GM21515 (cell line): ENCODE measurements at regions not wholly inside any gene's neighbourhood (a gene's known extent, or its start where the extent isn't known, plus 50 kb on each side); places are given as distances from the start of the nearest gene placed in this dataset.
A peak's percentile ranks its signal among the peaks of the same experiment; 100 is the strongest.
"Not testable (repeated sequence)": the region's sequence is repeated elsewhere in the genome, so short reads cannot be mapped to it uniquely, and the experiment has no call there.

Source experiments
- ATAC-seq: cut with Tn5 transposase; IDR thresholded peaks from one replicate; pipeline ENCODE4 v1.9.1; 2021; ENCODE audit not compliant: unreplicated experiment

GRCh38 chr20:5696011-5696559 is 54.1 kb upstream of the SHLD1 start:
- ATAC-seq, result no peak

GRCh38 chr20:5691918-5692618 is 58.1 kb upstream of the SHLD1 start:
- ATAC-seq, result peak; percentile 99

GRCh38 chr20:5689463-5689862 is 60.7 kb upstream of the SHLD1 start:
- ATAC-seq, result no peak

GRCh38 chr20:5688431-5688972 is 61.7 kb upstream of the SHLD1 start:
- no peak for ATAC-seq

- ATAC-seq, result no peak
Observed at GRCh38 chr20:5687884-5688283, 62.3 kb upstream of the SHLD1 start.

GRCh38 chr20:5686384-5687105 is 63.7 kb upstream of the SHLD1 start:
- ATAC-seq, result no peak

GRCh38 chr20:5682556-5682955 is 67.6 kb upstream of the SHLD1 start:
- ATAC-seq, result not testable (repeated sequence)

GRCh38 chr20:5680192-5680591 is 69.4 kb upstream of the GPCPD1 start:
- no peak for ATAC-seq

- ATAC-seq, result no peak
Observed at GRCh38 chr20:5678777-5679176, 68.0 kb upstream of the GPCPD1 start.

GRCh38 chr20:5677944-5678343 is 67.1 kb upstream of the GPCPD1 start:
- not testable (repeated sequence) for ATAC-seq

GRCh38 chr20:5677389-5677788 is 66.6 kb upstream of the GPCPD1 start:
- no peak for ATAC-seq

- no peak for ATAC-seq
Observed at GRCh38 chr20:5675103-5676091, 64.6 kb upstream of the GPCPD1 start.

- ATAC-seq, result peak; percentile 87
Observed at GRCh38 chr20:5674176-5674660, 63.4 kb upstream of the GPCPD1 start.

GRCh38 chr20:5670874-5671273 is 60.1 kb upstream of the GPCPD1 start:
- ATAC-seq, result no peak

- ATAC-seq, result no peak
Observed at GRCh38 chr20:5670036-5670536, 59.3 kb upstream of the GPCPD1 start.

- ATAC-seq, result no peak
Observed at GRCh38 chr20:5668529-5668868, 57.7 kb upstream of the GPCPD1 start.

GRCh38 chr20:5667705-5668528 is 57.1 kb upstream of the GPCPD1 start:
- no peak for ATAC-seq

GRCh38 chr20:5665417-5665816 is 54.6 kb upstream of the GPCPD1 start:
- ATAC-seq, result no peak

- no peak for ATAC-seq
Observed at GRCh38 chr20:5663396-5663795, 52.6 kb upstream of the GPCPD1 start.

- ATAC-seq, result no peak
Observed at GRCh38 chr20:5662769-5663168, 52.0 kb upstream of the GPCPD1 start.
